ACC112 (cell line): ENCODE measurements at regions not wholly inside any gene's neighbourhood (a gene's known extent, or its start where the extent isn't known, plus 50 kb on each side); places are given as distances from the start of the nearest gene placed in this dataset.
A peak's percentile ranks its signal among the peaks of the same experiment; 100 is the strongest.

Experiments
- H2AFZ ChIP-seq: fragments of 200-600 bp; sonication (generic); one replicate; pipeline ENCODE4 v1.6.0; 2017; ENCODE audit warnings: antibody characterized with exemption, low read length; ENCODE audit not compliant: unreplicated experiment
- H3K27ac ChIP-seq: fragments of 200-600 bp; sonication (generic); 2 replicates; pipeline ENCODE4 v1.5.1; 2014; ENCODE audit warnings: low read depth, mild to moderate bottlenecking, antibody characterized with exemption, low read length, moderate library complexity
- H3K27me3 ChIP-seq: fragments of 200-600 bp; sonication (generic); 2 replicates; pipeline ENCODE4 v1.6.1; 2014; ENCODE audit warnings: mild to moderate bottlenecking, antibody characterized with exemption, low read length, moderate library complexity, mixed read lengths; ENCODE audit not compliant: insufficient read depth
- H3K36me3 ChIP-seq: fragments of 200-600 bp; sonication (generic); 2 replicates; pipeline ENCODE4 v1.6.1; 2016; ENCODE audit warnings: mild to moderate bottlenecking, antibody characterized with exemption, low read length, moderate library complexity, mixed read lengths; ENCODE audit not compliant: insufficient read depth
- H3K4me1 ChIP-seq: fragments of 200-600 bp; sonication (generic); one replicate; pipeline ENCODE4 v1.6.1; 2016; ENCODE audit warnings: low read length, mixed read lengths; ENCODE audit not compliant: insufficient read depth, unreplicated experiment, control insufficient read depth
- H3K4me3 ChIP-seq: fragments of 200-600 bp; sonication (generic); 2 replicates; pipeline ENCODE4 v1.5.1; 2014; ENCODE audit warnings: mild to moderate bottlenecking, low read depth, low read length
- H3K79me2 ChIP-seq: fragments of 200-600 bp; sonication (generic); one replicate; pipeline ENCODE4 v1.6.0; 2016; ENCODE audit warnings: low read length; ENCODE audit not compliant: control insufficient read depth, unreplicated experiment, insufficient read depth

DNA sequence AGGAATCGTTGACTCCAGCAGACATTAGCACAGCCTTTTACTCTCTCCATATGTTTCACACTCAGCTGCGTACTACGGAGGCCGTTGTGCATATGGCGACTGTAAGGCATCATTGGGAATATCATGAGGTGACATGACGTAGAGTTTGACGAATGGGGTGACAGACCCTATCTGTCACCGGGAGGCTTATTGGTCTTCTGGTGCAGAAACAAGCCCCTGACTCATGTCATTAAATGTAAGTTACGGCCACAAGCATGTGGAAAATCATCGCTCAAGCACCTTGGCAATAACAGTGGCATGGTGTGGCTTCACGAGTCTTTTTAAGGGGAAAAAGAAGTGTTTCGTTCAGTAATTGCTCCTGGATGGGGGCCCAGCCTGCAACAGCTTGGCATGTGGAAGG, 115.2 kb upstream of the LRPAP1 start:
- Histone ChIP-seq H3K27me3 (peaks cover 40% of the 10 kb centered on the region; the same call in 1 of the 2 replicates), H3K27ac (no peak overlapping the region), H3K4me1 (peaks cover 8% of the 10 kb centered on the region), H2AFZ (no peak overlapping the region), H3K79me2 (no peaks in the 10 kb centered on the region), H3K36me3 (no peaks in the 10 kb centered on the region), H3K4me3 (no peak overlapping the region)

DNA sequence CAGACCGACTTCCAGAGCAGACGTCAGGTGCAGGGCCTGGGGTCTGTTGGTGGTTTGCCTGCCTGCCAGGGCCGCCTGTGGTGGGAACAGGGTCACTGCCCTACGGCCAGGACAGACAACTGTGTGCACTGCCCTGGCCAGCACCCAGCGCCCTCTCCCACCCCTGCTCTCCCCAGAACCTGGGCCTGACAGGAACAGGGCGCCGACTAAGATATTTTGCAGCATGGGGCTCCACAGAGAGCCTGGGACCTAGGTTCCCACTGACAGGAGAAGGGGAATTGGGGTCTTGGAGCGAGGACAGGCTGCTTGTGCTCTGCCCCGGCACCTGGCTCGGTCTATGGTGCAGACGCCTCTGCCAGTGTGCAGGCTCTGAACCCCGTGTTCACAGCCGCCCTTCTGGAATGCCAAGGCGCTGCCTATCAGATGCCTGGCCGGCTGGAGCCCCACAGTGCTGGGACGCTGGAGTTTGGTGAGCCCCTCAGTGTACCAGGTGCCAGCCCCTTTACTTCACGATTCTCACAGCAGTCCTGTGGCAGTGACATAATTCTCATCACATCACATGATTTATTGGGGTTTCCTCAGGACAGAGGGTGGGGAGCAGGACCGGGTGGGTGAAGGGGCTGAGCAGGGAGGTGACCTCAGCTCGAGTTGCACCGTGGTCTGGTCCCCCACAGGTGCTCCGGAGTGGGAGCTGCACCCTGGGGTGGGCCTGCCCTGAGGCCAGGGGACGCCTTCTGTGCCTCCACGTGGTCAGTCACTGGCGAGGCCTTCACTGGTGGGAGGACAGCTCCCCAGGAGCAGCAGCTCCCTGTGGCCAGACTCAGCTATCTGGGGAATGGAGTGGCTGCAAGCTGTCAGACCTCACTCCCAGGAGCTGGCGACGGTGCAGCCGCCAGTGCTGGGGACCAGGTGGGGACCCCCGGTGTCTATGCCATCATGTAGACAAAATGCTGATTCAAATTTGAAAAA, 113.8 kb upstream of the LRPAP1 start:
- Histone ChIP-seq H3K79me2 (no peaks in the 10 kb centered on the region), H3K27me3 (peaks cover 26% of the 10 kb centered on the region; the same call in 1 of the 2 replicates), H3K4me3 (no peak overlapping the region), H3K36me3 (no peaks in the 10 kb centered on the region), H3K4me1 (peaks cover 8% of the 10 kb centered on the region), H3K27ac (peak overlapping the region; percentile 32; the same call in 1 of the 2 replicates), H2AFZ (no peak overlapping the region)

DNA sequence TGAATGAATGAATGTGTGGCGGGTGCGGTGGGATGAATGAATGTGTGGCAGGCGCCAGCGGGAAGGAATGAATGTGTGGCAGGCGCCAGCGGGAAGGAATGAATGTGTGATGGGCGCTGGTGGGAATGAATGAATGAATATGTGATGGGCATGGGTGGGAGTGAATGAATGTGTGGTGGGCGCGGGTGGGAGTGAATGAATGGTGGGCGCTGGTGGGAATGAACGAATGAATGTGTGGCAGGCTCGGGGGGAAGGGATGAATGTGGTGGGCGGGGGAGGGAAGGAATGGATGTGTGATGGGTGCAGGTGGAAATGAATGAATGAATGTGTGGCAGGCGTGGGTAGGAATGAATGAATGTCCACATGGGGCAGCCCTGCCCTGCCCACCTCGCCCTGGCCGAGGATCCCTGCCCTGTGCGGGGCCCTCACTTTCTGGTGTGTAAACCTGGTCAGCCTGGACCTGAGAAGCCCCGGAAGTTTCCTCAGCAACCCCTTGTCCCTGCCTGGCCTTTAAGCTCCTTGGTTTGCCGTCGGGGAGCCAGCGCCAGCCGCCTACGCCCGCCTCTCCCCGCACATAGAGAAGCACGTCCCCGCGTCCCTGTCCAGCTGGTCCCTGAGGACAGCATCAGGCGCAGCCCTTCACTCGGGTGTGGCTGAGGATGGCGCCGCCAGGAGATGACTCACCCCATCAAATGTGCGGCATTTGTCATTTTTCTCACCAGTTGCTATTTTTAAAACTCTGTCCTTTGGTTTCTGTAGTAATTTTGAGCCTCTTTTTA, 112.8 kb upstream of the LRPAP1 start:
- Histone ChIP-seq H3K36me3 (no peaks in the 10 kb centered on the region), H2AFZ (no peak overlapping the region), H3K4me3 (no peak overlapping the region), H3K4me1 (peaks cover 17% of the 10 kb centered on the region), H3K27ac (peak overlapping the region; percentile 32; the same call in 1 of the 2 replicates), H3K79me2 (no peaks in the 10 kb centered on the region), H3K27me3 (peaks cover 17% of the 10 kb centered on the region; the same call in 1 of the 2 replicates)

DNA sequence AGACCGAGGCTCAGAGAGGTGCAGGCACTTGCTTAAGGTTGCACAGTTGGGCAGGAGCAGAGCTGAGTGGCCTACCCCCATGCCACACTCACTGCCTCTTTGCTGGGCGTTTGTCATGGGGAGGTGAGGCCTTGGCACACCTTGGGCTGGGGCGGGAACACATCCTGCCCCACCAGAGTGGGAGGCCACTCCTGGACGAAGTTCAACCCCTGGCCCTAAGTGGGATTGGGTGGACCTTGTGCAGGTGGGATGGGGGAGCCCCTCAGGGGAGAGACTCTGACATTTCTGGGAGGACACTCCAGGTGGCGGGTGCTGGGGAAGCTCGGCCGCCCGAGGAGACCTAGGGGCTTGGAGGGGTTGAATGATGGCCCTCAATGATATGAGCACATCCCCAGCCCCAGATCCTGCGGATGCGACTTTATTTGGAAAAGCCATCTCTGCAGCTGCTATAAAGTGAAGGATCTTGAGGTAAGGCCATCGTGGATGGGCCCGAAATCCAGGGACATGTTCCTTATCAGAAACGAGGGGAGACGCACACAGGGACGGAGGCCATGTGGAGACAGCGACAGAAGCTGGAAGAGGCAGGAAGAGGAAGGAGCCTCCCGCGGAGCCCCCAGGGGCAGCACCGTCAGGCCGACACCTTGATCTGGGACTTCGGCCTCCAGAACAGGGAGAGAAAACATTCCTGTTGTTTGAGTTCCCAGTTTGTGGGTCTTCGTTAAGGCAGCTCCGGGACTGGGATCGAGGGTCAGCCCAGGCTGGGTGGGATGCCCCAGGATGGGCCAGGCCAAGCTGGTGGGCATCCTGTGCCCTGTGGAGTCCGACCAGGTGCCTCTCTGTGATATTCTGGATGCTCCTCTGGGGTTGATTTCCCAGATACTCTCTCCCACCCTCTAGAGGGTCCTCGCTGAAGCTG, 111.6 kb upstream of the LRPAP1 start:
- Histone ChIP-seq H3K36me3 (no peaks in the 10 kb centered on the region), H3K27me3 (peaks cover 5% of the 10 kb centered on the region; the same call in 1 of the 2 replicates), H3K27ac (no peak overlapping the region), H3K4me1 (peaks cover 17% of the 10 kb centered on the region), H3K4me3 (no peak overlapping the region), H2AFZ (no peak overlapping the region), H3K79me2 (no peaks in the 10 kb centered on the region)

DNA sequence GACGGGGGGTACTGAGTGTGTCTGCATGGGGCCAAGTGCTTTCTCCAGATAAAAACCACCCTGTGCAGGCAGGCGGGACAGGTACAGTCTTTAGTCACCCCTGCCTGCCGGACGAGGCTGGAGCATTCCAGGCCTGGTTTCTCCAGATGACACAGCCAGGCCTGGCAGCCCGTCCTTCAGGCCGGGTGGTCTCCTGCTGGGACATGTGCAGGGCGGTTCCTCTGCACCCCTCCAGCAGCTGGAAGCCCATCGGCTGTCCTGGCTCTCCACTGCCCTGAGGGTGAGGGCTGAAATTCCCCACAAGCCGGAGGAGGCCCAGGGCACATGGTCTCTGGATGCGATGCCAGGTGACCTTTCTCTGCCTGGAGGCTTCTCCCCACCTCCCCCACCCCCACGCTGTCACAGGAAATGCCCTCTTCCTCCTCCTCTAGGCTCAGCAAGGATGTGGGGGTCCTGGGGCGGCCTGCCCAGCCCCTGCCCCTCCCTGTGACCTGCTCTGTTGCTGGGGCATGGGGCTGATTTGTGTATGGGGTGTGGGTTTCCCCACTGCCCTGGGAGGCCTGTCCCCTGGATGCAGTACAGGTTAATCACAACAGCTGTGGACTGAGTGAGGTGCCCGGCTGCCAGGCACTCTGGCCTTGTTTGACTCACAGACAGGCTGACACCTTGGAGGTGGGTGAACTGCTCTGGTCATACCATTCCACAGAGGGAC, 110.7 kb upstream of the LRPAP1 start:
- no peak overlapping the region for H3K4me3 ChIP-seq
- H3K4me1 ChIP-seq, result peaks cover 17% of the 10 kb centered on the region
- peaks cover 5% of the 10 kb centered on the region; the same call in 1 of the 2 replicates for H3K27me3 ChIP-seq
- no peaks in the 10 kb centered on the region for H3K79me2 ChIP-seq
- H2AFZ ChIP-seq, result no peak overlapping the region
- H3K36me3 ChIP-seq, result no peaks in the 10 kb centered on the region
- no peak overlapping the region for H3K27ac ChIP-seq

DNA sequence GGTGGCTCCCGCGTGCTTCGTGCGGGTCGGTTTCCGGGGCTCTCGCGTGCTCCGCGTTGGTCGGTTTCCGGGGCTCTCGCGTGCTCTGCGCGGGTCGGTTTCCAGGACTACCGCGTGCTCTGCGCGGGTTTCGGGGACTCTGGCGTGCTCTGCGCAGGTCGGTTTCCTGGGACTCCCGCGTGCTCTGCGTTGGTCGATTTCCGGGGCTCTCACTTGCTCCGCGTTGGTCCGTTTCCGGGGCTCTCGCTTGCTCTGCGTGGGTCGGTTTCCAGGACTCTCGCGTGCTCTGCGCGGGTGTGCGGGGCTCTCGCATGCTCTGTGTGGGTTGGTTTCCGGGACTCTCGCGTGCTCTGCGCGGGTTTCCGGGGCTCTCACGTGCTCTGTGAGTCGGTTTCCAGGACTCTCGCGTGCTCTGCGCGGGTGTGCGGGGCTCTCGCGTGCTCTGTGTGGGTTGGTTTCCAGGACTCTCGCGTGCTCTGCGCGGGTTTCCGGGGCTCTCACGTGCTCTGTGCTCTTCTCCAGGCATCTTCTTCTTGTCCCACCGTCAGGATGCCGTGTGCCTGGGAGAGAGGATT, 109.9 kb upstream of the LRPAP1 start:
- Histone ChIP-seq H3K4me3 (no peak overlapping the region), H3K27ac (no peak overlapping the region), H3K27me3 (peaks cover 2% of the 10 kb centered on the region; the same call in 1 of the 2 replicates), H2AFZ (no peak overlapping the region), H3K36me3 (no peaks in the 10 kb centered on the region), H3K79me2 (no peaks in the 10 kb centered on the region), H3K4me1 (peaks cover 17% of the 10 kb centered on the region)

DNA sequence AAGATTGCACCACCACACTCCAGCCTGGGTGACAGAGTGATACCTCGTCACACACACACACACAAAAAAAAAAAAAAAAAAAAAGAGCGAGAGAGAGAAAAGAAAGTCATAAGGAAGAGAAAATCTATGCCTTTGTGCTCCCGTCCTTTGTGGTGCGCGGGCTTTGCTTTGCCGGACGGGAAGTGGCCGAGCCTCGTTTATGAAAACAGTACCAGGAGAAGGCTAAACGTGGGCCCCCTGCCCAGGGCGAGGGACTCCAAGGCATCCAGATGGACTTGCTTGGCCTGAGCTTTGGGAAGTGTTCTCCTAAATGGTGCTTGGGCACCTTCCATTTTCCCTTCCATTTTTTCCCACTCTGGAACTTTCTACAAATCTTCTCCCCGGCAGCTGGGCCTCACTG, 109.3 kb upstream of the LRPAP1 start:
- peaks cover 17% of the 10 kb centered on the region for H3K4me1 ChIP-seq
- no peak overlapping the region for H2AFZ ChIP-seq

DNA sequence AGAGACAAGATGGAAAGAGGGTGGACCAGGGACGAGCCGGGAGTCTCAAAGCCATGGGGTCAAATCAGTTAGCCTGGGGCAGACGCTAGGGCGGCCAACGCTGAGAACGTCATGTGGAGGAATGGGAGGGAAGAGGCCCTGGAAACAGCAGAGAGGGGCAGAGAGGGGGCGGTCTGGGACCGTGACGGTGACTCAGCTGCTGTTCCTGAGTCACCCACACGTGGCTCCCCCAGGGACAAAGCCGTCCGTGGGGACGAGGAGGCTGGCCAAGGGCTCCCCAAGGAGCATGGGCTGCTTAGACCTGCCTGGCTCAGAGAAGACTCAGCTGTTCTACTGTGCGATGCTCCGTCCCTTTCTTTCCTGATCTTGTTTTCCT, 108.4 kb upstream of the LRPAP1 start:
- Histone ChIP-seq H2AFZ (no peak overlapping the region), H3K4me1 (peaks cover 11% of the 10 kb centered on the region), H3K4me3 (no peak overlapping the region), H3K36me3 (no peaks in the 10 kb centered on the region), H3K27ac (no peak overlapping the region), H3K27me3 (no peaks in the 10 kb centered on the region), H3K79me2 (no peaks in the 10 kb centered on the region)

More for the DNA sequence above, 109.3 kb upstream of the LRPAP1 start:
- no peaks in the 10 kb centered on the region for H3K79me2 ChIP-seq
- H3K27ac ChIP-seq, result no peak overlapping the region
- no peaks in the 10 kb centered on the region for H3K27me3 ChIP-seq
- no peak overlapping the region for H3K4me3 ChIP-seq
- no peaks in the 10 kb centered on the region for H3K36me3 ChIP-seq

DNA sequence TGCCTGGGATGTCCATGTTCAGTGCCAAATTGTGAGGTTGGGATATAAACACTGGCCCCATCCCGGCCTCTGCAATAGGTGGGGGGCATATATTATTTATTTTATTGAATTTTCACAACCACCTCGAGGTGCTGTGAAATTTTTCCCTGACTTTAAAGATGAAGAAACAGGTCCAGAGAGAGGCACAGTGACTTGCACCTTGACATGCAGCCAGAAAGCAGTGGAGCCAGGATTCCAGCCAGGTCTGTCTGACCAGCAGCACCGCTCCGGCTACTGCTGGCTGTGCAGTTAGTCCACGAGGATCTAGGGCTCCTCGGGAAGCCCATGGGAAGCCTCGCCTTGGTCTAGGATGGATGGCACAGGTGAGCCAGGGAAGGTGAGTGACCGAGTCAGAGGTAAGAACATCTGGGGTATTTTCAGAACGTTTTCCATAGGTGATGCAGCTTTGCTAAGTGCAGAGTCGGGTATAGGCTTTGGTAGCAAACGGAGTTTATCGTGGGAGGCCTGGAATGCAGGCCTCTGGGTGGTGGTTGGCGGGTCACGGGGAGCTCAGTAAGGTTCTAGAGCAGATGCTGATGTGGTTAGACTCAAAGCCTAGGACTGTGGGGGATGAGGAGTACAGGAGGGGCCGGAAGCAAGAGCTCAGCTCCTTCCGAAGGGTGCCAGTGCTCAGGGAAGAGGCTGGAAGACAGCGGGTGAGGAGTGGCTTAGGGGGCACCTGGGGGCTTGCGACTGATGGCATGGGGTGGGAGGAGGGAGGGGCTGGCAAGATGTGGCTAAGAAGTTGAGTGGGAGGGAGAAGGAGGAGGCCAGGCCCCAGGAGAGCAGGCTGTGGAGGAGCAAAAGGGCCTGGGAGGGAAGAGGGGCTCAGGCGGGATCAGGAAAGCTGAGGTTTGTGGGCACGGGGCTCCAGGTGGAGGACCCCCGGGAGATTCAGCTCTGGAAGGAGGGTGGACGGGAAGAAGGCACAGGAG, 107.7 kb upstream of the LRPAP1 start:
- Histone ChIP-seq H2AFZ (no peak overlapping the region), H3K79me2 (no peaks in the 10 kb centered on the region), H3K36me3 (no peaks in the 10 kb centered on the region), H3K4me1 (peaks cover 9% of the 10 kb centered on the region), H3K27ac (no peak overlapping the region), H3K27me3 (no peaks in the 10 kb centered on the region), H3K4me3 (no peak overlapping the region)
